OCI-LY1 (cell line): ENCODE measurements at regions not wholly inside any gene's neighbourhood (a gene's known extent, or its start where the extent isn't known, plus 50 kb on each side); places are given as distances from the start of the nearest gene placed in this dataset.

ENCODE experiments used
- EZH2 ChIP-seq: fragments of 200-600 bp; sonication (generic), shearing (Covaris generic); IDR thresholded peaks from 2 replicates; pipeline ENCODE4 v1.8.0; 2017; ENCODE audit warnings: borderline replicate concordance, mixed run types, mild to moderate bottlenecking, antibody characterized with exemption, low read length, moderate library complexity, mixed read lengths
- TF ChIP-seq, protein P1 (sequence below): fragments of 200-600 bp; sonication (generic), shearing (Covaris generic); IDR thresholded peaks from 2 replicates; pipeline ENCODE4 v1.5.1; 2017; ENCODE audit warnings: mild to moderate bottlenecking, antibody characterized with exemption, low read length, moderate library complexity, mixed read lengths

DNA sequence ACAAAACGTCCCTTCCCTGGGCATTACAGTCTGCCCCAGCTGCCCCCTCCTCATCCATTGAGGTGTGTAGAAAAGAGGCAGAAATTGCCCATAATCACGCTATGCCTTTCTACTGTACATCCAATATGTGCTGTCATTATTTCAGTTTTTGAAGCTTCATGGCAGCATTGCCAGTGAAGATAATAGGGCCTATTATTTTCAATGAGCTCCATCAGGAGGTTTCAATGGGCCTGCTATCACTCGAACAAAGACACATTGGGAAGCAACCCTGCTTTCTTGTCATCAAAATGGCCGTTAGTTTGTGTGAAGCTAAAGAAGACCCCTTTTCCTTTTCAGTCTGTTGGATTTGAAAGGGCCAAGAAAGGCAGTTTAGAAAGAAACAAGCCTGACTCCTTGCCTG, 653.8 kb downstream of the NOVA1 start:
- TF ChIP-seq, protein P1, sequence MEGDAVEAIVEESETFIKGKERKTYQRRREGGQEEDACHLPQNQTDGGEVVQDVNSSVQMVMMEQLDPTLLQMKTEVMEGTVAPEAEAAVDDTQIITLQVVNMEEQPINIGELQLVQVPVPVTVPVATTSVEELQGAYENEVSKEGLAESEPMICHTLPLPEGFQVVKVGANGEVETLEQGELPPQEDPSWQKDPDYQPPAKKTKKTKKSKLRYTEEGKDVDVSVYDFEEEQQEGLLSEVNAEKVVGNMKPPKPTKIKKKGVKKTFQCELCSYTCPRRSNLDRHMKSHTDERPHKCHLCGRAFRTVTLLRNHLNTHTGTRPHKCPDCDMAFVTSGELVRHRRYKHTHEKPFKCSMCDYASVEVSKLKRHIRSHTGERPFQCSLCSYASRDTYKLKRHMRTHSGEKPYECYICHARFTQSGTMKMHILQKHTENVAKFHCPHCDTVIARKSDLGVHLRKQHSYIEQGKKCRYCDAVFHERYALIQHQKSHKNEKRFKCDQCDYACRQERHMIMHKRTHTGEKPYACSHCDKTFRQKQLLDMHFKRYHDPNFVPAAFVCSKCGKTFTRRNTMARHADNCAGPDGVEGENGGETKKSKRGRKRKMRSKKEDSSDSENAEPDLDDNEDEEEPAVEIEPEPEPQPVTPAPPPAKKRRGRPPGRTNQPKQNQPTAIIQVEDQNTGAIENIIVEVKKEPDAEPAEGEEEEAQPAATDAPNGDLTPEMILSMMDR, result no peak
- no peak for TF ChIP-seq EZH2
